HG03521 (cell line): ENCODE measurements at regions not wholly inside any gene's neighbourhood (a gene's known extent, or its start where the extent isn't known, plus 50 kb on each side); places are given as distances from the start of the nearest gene placed in this dataset.

Source experiments
- ATAC-seq: cut with Tn5 transposase; IDR thresholded peaks from one replicate; pipeline ENCODE4 v1.9.1; 2021; ENCODE audit warnings: mild to moderate bottlenecking, moderate library complexity; ENCODE audit not compliant: unreplicated experiment

GRCh38 chr11:116454020-116454645 is 318.7 kb downstream of the BUD13 start:
- ATAC-seq, result no peak

- no peak for ATAC-seq
Measured at GRCh38 chr11:116452461-116452860, 320.3 kb downstream of the BUD13 start.

- ATAC-seq, result no peak
Measured at GRCh38 chr11:116449522-116449921, 323.3 kb downstream of the BUD13 start.

GRCh38 chr11:116446048-116446941 is 326.5 kb downstream of the BUD13 start:
- no peak for ATAC-seq

- ATAC-seq, result no peak
Measured at GRCh38 chr11:116445108-116446047, 327.4 kb downstream of the BUD13 start.

- no peak for ATAC-seq
Measured at GRCh38 chr11:116442238-116442752, 330.5 kb downstream of the BUD13 start.

- no peak for ATAC-seq
Measured at GRCh38 chr11:116439361-116439677, 333.5 kb downstream of the BUD13 start.

- ATAC-seq, result no peak
Measured at GRCh38 chr11:116438651-116439360, 334.0 kb downstream of the BUD13 start.

GRCh38 chr11:116434986-116435385 is 337.8 kb downstream of the BUD13 start:
- no peak for ATAC-seq

GRCh38 chr11:116432301-116432700 is 340.5 kb downstream of the BUD13 start:
- ATAC-seq, result no peak

GRCh38 chr11:116431842-116432241 is 340.9 kb downstream of the BUD13 start:
- ATAC-seq, result no peak

GRCh38 chr11:116428638-116428975 is 344.2 kb downstream of the BUD13 start:
- ATAC-seq, result no peak

- no peak for ATAC-seq
Measured at GRCh38 chr11:116427903-116428637, 344.7 kb downstream of the BUD13 start.

GRCh38 chr11:116427337-116427902 is 345.4 kb downstream of the BUD13 start:
- no peak for ATAC-seq

- ATAC-seq, result no peak
Measured at GRCh38 chr11:116426761-116427160, 346.0 kb downstream of the BUD13 start.

- ATAC-seq, result no peak
Measured at GRCh38 chr11:116424615-116425261, 348.0 kb downstream of the BUD13 start.

GRCh38 chr11:116422956-116423600 is 349.7 kb downstream of the BUD13 start:
- ATAC-seq, result no peak

- no peak for ATAC-seq
Measured at GRCh38 chr11:116422556-116422955, 350.2 kb downstream of the BUD13 start.
